Osteoblast (primary cell): ENCODE measurements at regions not wholly inside any gene's neighbourhood (a gene's known extent, or its start where the extent isn't known, plus 50 kb on each side); places are given as distances from the start of the nearest gene placed in this dataset.
A peak's percentile ranks its signal among the peaks of the same experiment; 100 is the strongest.

Source experiments
- DNase-seq: peaks from one replicate; pipeline ENCODE4 v3.0.0; 2011; ENCODE audit warnings: low spot score, mixed read lengths; ENCODE audit not compliant: insufficient read length; ENCODE audit errors: missing footprints
- H2AFZ ChIP-seq: 2 replicates; pipeline ENCODE4 v1.6.0; 2011; ENCODE audit warnings: mild to moderate bottlenecking, low read length
- H3K27ac ChIP-seq: 2 replicates; pipeline ENCODE4 v1.5.1; 2011; ENCODE audit warnings: mild to moderate bottlenecking, low read depth, low read length, moderate library complexity
- H3K27me3 ChIP-seq: 2 replicates; pipeline ENCODE4 v1.6.0; 2012; ENCODE audit warnings: mild to moderate bottlenecking, control low read depth, inconsistent platforms, low read length, moderate library complexity; ENCODE audit not compliant: insufficient read depth
- H3K36me3 ChIP-seq: 2 replicates; pipeline ENCODE4 v1.5.1; 2011; ENCODE audit warnings: mild to moderate bottlenecking, low read length, control low read depth, moderate library complexity; ENCODE audit not compliant: insufficient read depth
- H3K4me1 ChIP-seq: 2 replicates; pipeline ENCODE4 v1.5.1; 2011; ENCODE audit warnings: mild to moderate bottlenecking, low read length, control low read depth, moderate library complexity; ENCODE audit not compliant: insufficient read depth
- H3K4me2 ChIP-seq: 2 replicates; pipeline ENCODE4 v1.6.0; 2011; ENCODE audit warnings: mild to moderate bottlenecking, low read length; ENCODE audit not compliant: insufficient read depth
- H3K4me3 ChIP-seq: fragments of 200-600 bp; sonication (generic); 3 replicates; pipeline ENCODE4 v1.5.1; 2012; ENCODE audit warnings: mild to moderate bottlenecking, low read length, inconsistent platforms; ENCODE audit not compliant: insufficient read depth
- H3K79me2 ChIP-seq: 2 replicates; pipeline ENCODE4 v1.6.0; 2012; ENCODE audit warnings: mild to moderate bottlenecking, low read length, control low read depth, inconsistent platforms; ENCODE audit not compliant: insufficient read depth
- H3K9me3 ChIP-seq: 2 replicates; pipeline ENCODE4 v1.5.1; 2011; ENCODE audit warnings: low read depth, low read length, control low read depth
- H4K20me1 ChIP-seq: 2 replicates; pipeline ENCODE4 v1.6.0; 2012; ENCODE audit warnings: mild to moderate bottlenecking, low read length, control low read depth; ENCODE audit not compliant: insufficient read depth
- TF ChIP-seq, protein P1 (sequence below): IDR thresholded peaks from 2 replicates; pipeline ENCODE4 v1.5.1; 2011; ENCODE audit warnings: mild to moderate bottlenecking, low read depth, low read length, moderate library complexity; ENCODE audit errors: extremely low read depth

DNA sequence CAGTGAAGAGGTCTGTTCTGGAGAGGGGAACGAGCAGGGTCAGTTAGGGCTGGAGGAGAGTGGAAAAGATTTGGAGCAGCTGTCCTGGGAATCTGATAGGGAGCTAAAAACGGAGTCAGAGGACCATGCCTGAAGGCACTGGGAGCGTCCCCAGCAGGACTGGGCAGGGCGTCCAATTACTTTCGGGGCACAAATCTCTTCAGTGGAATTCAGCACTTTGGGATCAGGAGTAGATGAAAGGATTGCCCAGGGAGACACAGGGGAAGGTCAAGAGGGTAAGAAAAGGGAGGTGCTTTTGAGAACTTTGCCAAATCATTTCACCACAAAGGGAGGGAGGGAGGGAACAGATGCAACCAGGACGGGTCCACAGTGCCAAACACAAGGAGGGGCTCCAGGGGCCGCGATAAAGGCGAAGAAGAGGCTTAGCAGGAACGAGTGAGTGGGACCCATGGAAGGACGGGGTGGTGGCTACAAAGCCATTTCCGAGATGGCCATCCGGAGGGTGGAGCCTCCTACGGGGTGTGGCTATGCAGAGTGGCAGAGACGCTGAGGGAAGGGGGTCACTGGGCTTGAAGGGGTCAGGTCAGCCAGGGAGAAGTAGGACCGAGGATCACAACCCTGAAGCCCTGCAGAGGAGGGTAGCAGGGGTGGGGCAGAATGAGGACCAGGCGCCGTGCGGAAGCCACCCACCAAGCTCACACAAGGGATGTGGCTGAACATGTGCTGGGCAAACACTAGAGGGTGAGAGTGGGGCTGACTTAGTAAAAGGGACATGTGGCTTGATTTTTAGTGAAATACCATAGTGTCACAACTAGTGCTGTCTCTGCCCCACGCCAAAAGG lies 180.0 kb upstream of the RREB1 start:
- no peak overlapping the region for H3K27ac ChIP-seq
- DNase-seq = no peak
- H3K4me2 ChIP-seq = no peak overlapping the region
- H2AFZ ChIP-seq = no peak overlapping the region
- TF ChIP-seq, protein P1, sequence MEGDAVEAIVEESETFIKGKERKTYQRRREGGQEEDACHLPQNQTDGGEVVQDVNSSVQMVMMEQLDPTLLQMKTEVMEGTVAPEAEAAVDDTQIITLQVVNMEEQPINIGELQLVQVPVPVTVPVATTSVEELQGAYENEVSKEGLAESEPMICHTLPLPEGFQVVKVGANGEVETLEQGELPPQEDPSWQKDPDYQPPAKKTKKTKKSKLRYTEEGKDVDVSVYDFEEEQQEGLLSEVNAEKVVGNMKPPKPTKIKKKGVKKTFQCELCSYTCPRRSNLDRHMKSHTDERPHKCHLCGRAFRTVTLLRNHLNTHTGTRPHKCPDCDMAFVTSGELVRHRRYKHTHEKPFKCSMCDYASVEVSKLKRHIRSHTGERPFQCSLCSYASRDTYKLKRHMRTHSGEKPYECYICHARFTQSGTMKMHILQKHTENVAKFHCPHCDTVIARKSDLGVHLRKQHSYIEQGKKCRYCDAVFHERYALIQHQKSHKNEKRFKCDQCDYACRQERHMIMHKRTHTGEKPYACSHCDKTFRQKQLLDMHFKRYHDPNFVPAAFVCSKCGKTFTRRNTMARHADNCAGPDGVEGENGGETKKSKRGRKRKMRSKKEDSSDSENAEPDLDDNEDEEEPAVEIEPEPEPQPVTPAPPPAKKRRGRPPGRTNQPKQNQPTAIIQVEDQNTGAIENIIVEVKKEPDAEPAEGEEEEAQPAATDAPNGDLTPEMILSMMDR = no peak
- no peaks in the 10 kb centered on the region for H3K4me1 ChIP-seq
- no peaks in the 10 kb centered on the region for H3K79me2 ChIP-seq
- no peaks in the 10 kb centered on the region for H3K36me3 ChIP-seq
- H3K4me3 ChIP-seq = no peak overlapping the region
- no peaks in the 10 kb centered on the region for H4K20me1 ChIP-seq
- H3K9me3 ChIP-seq = no peaks in the 10 kb centered on the region
- H3K27me3 ChIP-seq = no peaks in the 10 kb centered on the region

DNA sequence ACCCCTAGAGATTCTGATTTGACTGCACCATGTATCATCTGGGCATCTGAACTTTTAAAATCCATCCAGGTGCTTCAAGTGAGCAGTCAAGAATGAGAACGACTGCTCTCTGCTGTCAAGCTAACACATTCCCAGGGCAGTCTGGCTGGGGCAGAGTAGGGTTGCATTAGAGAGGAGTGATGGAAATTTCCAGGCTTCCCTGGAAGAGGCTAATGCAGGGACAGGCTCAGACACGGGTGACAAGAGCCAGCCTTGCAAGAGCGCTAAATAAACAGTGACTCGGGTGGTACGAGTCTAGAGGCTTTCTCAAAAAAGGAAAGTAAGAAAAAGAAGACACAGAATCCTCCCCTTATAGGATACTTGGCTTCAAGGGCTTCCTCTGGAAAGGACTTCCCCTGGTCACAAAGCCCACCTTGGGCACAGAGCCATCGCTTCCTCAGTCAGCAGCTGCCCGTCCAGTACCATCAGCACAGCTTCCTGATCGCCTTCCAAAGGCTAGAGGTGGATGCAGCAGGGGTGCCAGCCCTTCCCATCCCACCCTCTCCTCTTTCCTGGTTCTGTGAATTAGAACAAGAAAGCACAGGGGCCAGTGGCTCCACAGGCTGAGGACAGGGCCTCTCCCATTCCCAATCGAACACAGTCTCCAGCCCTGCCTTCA lies 177.4 kb upstream of the RREB1 start:
- H3K27me3 ChIP-seq = no peaks in the 10 kb centered on the region
- H3K4me1 ChIP-seq = no peaks in the 10 kb centered on the region
- no peaks in the 10 kb centered on the region for H4K20me1 ChIP-seq
- H3K36me3 ChIP-seq = no peaks in the 10 kb centered on the region
- TF ChIP-seq, protein P1 = no peak
- no peaks in the 10 kb centered on the region for H3K9me3 ChIP-seq
- no peak overlapping the region for H2AFZ ChIP-seq
- H3K27ac ChIP-seq = no peak overlapping the region
- no peak overlapping the region for H3K4me2 ChIP-seq
- no peak for DNase-seq
- no peak overlapping the region for H3K4me3 ChIP-seq
- H3K79me2 ChIP-seq = no peaks in the 10 kb centered on the region

DNA sequence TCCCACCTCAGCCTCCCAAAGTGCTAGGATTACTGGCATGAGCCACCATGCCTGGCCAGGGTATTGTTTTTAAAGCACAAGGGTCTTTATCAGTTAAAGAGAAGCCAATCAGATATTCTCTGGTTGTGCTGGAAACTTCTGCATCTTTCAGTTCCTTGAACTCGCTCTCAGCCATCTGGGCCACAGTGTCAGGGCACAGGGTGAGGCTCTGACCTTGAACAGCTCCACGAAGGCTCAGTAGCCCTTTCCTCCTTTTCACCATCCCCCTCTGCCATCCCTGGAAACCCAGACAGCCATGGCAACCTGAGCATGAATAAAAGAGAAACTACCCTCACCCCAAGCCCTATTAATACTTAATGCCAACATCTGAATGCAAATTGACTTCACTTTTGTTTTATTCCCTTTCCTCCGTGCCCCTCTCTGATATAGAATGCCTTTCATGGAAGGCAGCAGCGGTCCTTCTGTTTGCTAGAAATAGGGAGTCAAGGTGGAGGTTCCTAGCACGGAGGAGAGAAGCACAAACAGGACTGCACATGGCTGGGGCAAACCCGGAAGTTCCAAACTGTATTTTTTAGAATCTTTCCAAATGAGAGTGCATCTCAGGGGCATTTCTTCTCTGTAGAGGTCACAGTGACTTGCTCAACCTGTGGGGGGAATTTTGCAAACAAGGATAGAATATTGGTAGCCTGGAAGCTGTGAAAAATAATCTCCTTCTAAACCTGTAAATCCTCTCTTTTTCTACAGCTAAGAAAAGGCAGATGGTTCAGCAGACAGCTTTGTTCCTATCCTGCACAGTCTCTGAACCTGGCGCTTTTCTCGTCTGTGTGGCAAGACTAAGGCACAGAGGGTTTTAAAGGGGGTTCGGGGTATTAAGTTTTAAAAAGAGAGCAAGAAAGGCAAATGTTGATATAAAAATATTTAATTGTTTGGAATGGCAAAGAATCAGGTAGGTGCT lies 176.4 kb upstream of the RREB1 start:
- Histone ChIP-seq H2AFZ (peak overlapping the region; percentile 76), H3K4me3 (peak overlapping the region; percentile 19), H4K20me1 (no peaks in the 10 kb centered on the region), H3K79me2 (no peaks in the 10 kb centered on the region), H3K27me3 (no peaks in the 10 kb centered on the region), H3K4me1 (no peaks in the 10 kb centered on the region), H3K9me3 (no peaks in the 10 kb centered on the region), H3K4me2 (no peak overlapping the region), H3K27ac (no peak overlapping the region), H3K36me3 (no peaks in the 10 kb centered on the region)
- TF ChIP-seq, protein P1 = no peak
- DNase-seq = no peak
